ENCODE measurements at regions not wholly inside any gene's neighbourhood (a gene's known extent, or its start where the extent isn't known, plus 50 kb on each side); places are given as distances from the start of the nearest gene placed in this dataset.
"Not testable (repeated sequence)": the region's sequence is repeated elsewhere in the genome, so short reads cannot be mapped to it uniquely, and the experiment has no call there.

GRCh38 chr2:89797320-89798038 lies 1106.0 kb downstream of the RPIA start:
- DNase-seq (ENCODE audit: low read depth), result no peak

- not testable (repeated sequence) for DNase-seq (ENCODE audit: low read depth)
Measured at GRCh38 chr2:89801207-89801606, 1109.7 kb downstream of the RPIA start.

- not testable (repeated sequence) for DNase-seq (ENCODE audit: low read depth)
Measured at GRCh38 chr2:89806363-89806762, 1114.9 kb downstream of the RPIA start.

GRCh38 chr2:89811295-89811694 lies 1119.8 kb downstream of the RPIA start:
- DNase-seq (ENCODE audit: low read depth), result no peak

- not testable (repeated sequence) for DNase-seq (ENCODE audit: low read depth)
Measured at GRCh38 chr2:89811910-89812309, 1120.4 kb downstream of the RPIA start.

GRCh38 chr2:89814359-89814758 lies 1122.9 kb downstream of the RPIA start:
- not testable (repeated sequence) for DNase-seq (ENCODE audit: low read depth)

GRCh38 chr2:89818873-89819272 lies 1127.4 kb downstream of the RPIA start:
- no peak for DNase-seq (ENCODE audit: low read depth)

GRCh38 chr2:89819809-89820208 lies 1128.3 kb downstream of the RPIA start:
- no peak for DNase-seq (ENCODE audit: low read depth)

GRCh38 chr2:89820248-89820647 lies 1128.8 kb downstream of the RPIA start:
- DNase-seq (ENCODE audit: low read depth), result no peak

- no peak for DNase-seq (ENCODE audit: low read depth)
Measured at GRCh38 chr2:89821455-89821945, 1130.0 kb downstream of the RPIA start.

GRCh38 chr2:89822342-89822741 lies 1130.9 kb downstream of the RPIA start:
- not testable (repeated sequence) for DNase-seq (ENCODE audit: low read depth)

GRCh38 chr2:89823556-89823955 lies 1132.1 kb downstream of the RPIA start:
- no peak for DNase-seq (ENCODE audit: low read depth)

GRCh38 chr2:89825034-89825433 lies 1133.6 kb downstream of the RPIA start:
- DNase-seq (ENCODE audit: low read depth), result no peak

GRCh38 chr2:89826741-89827140 lies 1135.3 kb downstream of the RPIA start:
- not testable (repeated sequence) for DNase-seq (ENCODE audit: low read depth)

GRCh38 chr2:89827829-89828228 lies 1136.4 kb downstream of the RPIA start:
- not testable (repeated sequence) for DNase-seq (ENCODE audit: low read depth)

- DNase-seq (ENCODE audit: low read depth), result not testable (repeated sequence)
Measured at GRCh38 chr2:89828416-89828815, 1136.9 kb downstream of the RPIA start.

GRCh38 chr2:89828961-89829631 lies 1137.6 kb downstream of the RPIA start:
- not testable (repeated sequence) for DNase-seq (ENCODE audit: low read depth)

GRCh38 chr2:89829828-89830227 lies 1138.4 kb downstream of the RPIA start:
- DNase-seq (ENCODE audit: low read depth), result no peak

- not testable (repeated sequence) for DNase-seq (ENCODE audit: low read depth)
Measured at GRCh38 chr2:89830341-89831218, 1139.1 kb downstream of the RPIA start.

GRCh38 chr2:89831641-89832498 lies 1140.4 kb downstream of the RPIA start:
- DNase-seq (ENCODE audit: low read depth), result no peak

- no peak for DNase-seq (ENCODE audit: low read depth)
Measured at GRCh38 chr2:89833116-89833779, 1141.8 kb downstream of the RPIA start.
